ENCODE measurements at regions not wholly inside any gene's neighbourhood (a gene's known extent, or its start where the extent isn't known, plus 50 kb on each side); places are given as distances from the start of the nearest gene placed in this dataset.

DNA sequence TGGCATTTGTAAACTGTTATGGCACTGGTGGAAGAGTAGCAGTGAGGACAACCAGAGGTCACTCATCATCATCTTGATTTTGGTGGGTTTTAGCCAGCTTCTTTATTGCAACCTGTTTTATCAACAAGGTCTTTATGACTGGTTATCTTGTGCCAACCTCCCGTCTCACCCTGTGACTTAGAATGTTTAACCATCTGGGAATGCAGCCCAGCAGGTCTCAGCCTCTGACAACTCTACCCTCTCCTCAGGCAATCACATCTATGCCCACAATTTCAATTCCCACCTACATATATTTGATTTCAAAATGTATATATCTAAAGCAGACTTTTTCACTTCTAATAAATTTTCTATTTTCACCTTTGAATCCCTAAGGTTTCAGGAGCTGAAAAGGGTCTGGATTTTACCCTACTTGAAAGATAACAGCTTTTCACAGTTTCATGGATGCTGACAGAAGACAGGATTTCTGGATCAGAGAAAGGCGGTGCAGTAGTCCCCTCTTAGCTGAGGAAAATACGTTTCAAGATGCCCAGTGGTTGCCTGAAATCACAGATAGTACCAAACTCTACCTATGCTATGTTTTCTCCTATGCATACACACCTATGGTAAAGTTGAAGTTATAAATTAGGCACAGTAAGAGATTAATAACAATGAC, 1171.8 kb downstream of the DIAPH3 start:
- TF ChIP-seq POLR2A (IDR thresholded peaks at IDR 0.05) = no peak
- H3K9me3 ChIP-seq = no peaks in the 10 kb centered on the region
- no peaks in the 10 kb centered on the region for H3K4me1 ChIP-seq
- DNase-seq = no peak
- no peak overlapping the region for H3K27ac ChIP-seq
- H3K27me3 ChIP-seq = no peaks in the 10 kb centered on the region
- no peaks in the 10 kb centered on the region for H3K36me3 ChIP-seq
- H3K4me3 ChIP-seq = no peak overlapping the region

DNA sequence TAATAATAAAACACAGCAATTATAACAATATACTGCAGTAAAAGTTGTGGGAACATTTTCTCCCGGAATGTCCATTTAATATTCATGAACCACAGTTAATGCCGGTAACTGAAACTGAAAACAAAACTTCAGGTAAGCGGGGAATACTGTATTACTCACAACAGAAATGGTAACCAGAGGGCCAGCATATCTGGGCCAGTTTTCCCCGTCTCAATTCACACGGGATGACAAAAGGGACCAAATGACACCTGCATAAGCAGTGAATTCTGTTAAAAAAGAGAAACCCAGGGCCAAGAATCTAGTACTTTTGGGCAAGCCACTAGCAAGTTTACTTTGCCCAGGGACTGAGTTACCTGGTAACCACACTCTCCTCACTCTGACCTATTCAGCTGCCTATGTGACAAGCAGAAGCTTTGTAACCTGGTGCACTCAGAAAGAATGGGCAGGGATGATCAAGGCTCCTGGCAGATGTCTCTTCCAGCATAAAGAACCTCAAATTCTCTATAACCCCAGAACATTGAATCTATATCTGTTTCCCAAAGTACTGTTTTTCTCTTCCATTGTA, 1171.2 kb downstream of the DIAPH3 start:
- DNase-seq = no peak
- Histone ChIP-seq H3K27ac (no peak overlapping the region), H3K4me1 (no peaks in the 10 kb centered on the region), H3K9me3 (no peaks in the 10 kb centered on the region), H3K36me3 (no peaks in the 10 kb centered on the region), H3K4me3 (no peak overlapping the region), H3K27me3 (no peaks in the 10 kb centered on the region)
- TF ChIP-seq, protein P1, sequence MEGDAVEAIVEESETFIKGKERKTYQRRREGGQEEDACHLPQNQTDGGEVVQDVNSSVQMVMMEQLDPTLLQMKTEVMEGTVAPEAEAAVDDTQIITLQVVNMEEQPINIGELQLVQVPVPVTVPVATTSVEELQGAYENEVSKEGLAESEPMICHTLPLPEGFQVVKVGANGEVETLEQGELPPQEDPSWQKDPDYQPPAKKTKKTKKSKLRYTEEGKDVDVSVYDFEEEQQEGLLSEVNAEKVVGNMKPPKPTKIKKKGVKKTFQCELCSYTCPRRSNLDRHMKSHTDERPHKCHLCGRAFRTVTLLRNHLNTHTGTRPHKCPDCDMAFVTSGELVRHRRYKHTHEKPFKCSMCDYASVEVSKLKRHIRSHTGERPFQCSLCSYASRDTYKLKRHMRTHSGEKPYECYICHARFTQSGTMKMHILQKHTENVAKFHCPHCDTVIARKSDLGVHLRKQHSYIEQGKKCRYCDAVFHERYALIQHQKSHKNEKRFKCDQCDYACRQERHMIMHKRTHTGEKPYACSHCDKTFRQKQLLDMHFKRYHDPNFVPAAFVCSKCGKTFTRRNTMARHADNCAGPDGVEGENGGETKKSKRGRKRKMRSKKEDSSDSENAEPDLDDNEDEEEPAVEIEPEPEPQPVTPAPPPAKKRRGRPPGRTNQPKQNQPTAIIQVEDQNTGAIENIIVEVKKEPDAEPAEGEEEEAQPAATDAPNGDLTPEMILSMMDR (IDR thresholded peaks at IDR 0.05) = no peak
- no peak for TF ChIP-seq POLR2A (IDR thresholded peaks at IDR 0.05)

DNA sequence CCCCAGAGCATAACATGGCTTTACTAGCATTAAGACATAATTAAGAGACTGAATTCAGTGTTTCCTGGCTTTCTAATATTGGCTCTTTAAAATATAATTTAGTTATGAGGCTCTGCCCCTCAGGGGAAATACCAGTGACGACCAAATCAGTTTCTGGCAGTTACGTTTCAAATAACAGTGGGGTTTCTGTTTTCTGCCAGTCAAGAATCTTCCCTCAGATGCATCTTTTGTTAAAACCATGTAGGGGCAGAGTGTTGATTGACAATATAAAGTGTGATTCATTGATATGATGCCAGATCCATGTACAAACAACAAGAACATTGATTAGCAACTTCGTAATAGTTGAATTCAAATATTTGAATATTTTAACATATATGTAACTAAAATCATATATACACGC, 1169.7 kb downstream of the DIAPH3 start:
- no peaks in the 10 kb centered on the region for H3K36me3 ChIP-seq
- no peaks in the 10 kb centered on the region for H3K27me3 ChIP-seq
- no peaks in the 10 kb centered on the region for H3K9me3 ChIP-seq
- no peak overlapping the region for H3K4me3 ChIP-seq
- DNase-seq = no peak
- TF ChIP-seq POLR2A (IDR thresholded peaks at IDR 0.05) = no peak
- TF ChIP-seq, protein P1 (IDR thresholded peaks at IDR 0.05) = no peak
- H3K4me1 ChIP-seq = no peaks in the 10 kb centered on the region
- no peak overlapping the region for H3K27ac ChIP-seq

DNA sequence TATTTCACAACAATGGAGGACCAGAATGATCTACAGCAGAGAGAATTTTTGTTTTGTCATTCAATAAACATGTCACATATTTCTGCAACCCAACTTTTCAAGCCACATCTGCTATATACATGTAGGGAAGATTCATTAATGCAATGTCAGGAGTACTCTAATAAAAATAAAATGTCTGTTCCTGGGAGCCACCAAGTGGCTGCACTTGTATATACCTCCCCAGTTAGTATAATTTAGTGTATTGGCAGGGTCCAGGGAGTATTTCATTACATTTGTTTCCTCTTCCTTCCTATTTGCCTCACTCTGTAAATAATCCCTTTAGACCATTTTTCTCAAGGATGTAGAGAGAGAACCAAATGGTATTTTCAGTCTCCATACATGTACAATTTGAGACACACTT, 1169.0 kb downstream of the DIAPH3 start:
- no peak for DNase-seq
- H3K4me1 ChIP-seq = no peaks in the 10 kb centered on the region
- TF ChIP-seq, protein P1 (IDR thresholded peaks at IDR 0.05) = no peak
- no peak for TF ChIP-seq POLR2A (IDR thresholded peaks at IDR 0.05)

GRCh38 chr13:58998716-58999115, 1165.0 kb downstream of the DIAPH3 start:
- DNase-seq = no peak
- no peak for TF ChIP-seq POLR2A (IDR thresholded peaks at IDR 0.05)
- TF ChIP-seq, protein P1 (IDR thresholded peaks at IDR 0.05) = no peak
- Histone ChIP-seq H3K4me3 (no peak overlapping the region), H3K4me1 (no peaks in the 10 kb centered on the region), H3K36me3 (no peaks in the 10 kb centered on the region), H3K9me3 (no peaks in the 10 kb centered on the region), H3K27me3 (no peaks in the 10 kb centered on the region), H3K27ac (no peak overlapping the region)

More for the DNA sequence above, 1169.0 kb downstream of the DIAPH3 start:
- no peak overlapping the region for H3K4me3 ChIP-seq
- H3K9me3 ChIP-seq = no peaks in the 10 kb centered on the region
- no peaks in the 10 kb centered on the region for H3K36me3 ChIP-seq
- H3K27me3 ChIP-seq = no peaks in the 10 kb centered on the region
- H3K27ac ChIP-seq = no peak overlapping the region

DNA sequence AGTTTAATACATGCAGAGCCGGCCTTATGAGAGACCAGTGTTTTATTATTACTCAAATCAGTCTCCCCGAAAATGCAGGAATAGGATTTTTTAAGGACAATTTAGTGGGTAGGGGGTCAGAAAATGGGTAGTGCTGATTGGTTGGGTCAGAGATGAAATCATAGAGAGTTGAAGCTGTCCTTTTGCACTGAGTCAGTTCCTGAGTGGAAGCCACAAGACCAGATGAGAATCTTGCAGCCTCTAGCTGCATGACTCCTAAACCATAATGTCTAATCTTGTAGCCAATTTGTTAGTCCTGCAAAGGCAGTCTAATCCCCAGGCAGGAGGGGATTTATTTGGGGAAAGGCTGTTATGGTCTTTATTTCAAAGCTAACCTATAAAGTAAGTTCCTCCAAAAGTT, 1163.9 kb downstream of the DIAPH3 start:
- no peaks in the 10 kb centered on the region for H3K4me1 ChIP-seq
- DNase-seq = no peak
- TF ChIP-seq POLR2A (IDR thresholded peaks at IDR 0.05) = no peak
- TF ChIP-seq, protein P1 (IDR thresholded peaks at IDR 0.05) = no peak
- no peaks in the 10 kb centered on the region for H3K27me3 ChIP-seq
- no peaks in the 10 kb centered on the region for H3K36me3 ChIP-seq
- no peaks in the 10 kb centered on the region for H3K9me3 ChIP-seq
- H3K27ac ChIP-seq = no peak overlapping the region
- no peak overlapping the region for H3K4me3 ChIP-seq

Measured in Peyer's patch (tissue), 4 donors.